GM21447 (cell line): ENCODE measurements at regions not wholly inside any gene's neighbourhood (a gene's known extent, or its start where the extent isn't known, plus 50 kb on each side); places are given as distances from the start of the nearest gene placed in this dataset.

Source experiments
- ATAC-seq: cut with Tn5 transposase; IDR thresholded peaks from one replicate; pipeline ENCODE4 v1.9.1; 2021; ENCODE audit not compliant: unreplicated experiment

- no peak for ATAC-seq
Observed at GRCh38 chr12:28814246-28814645, 334.8 kb upstream of the FAR2 start.

- ATAC-seq, result no peak
Observed at GRCh38 chr12:28817524-28817923, 331.6 kb upstream of the FAR2 start.

- ATAC-seq, result no peak
Observed at GRCh38 chr12:28824193-28824846, 324.8 kb upstream of the FAR2 start.

GRCh38 chr12:28824849-28825248, 324.2 kb upstream of the FAR2 start:
- no peak for ATAC-seq

GRCh38 chr12:28826766-28827165, 322.3 kb upstream of the FAR2 start:
- ATAC-seq, result no peak

GRCh38 chr12:28827861-28828260, 321.2 kb upstream of the FAR2 start:
- ATAC-seq, result no peak

GRCh38 chr12:28828318-28828717, 320.8 kb upstream of the FAR2 start:
- ATAC-seq, result no peak

- no peak for ATAC-seq
Observed at GRCh38 chr12:28830491-28830890, 318.6 kb upstream of the FAR2 start.

- ATAC-seq, result no peak
Observed at GRCh38 chr12:28844718-28845117, 304.4 kb upstream of the FAR2 start.

GRCh38 chr12:28851781-28852180, 297.3 kb upstream of the FAR2 start:
- ATAC-seq, result no peak

- ATAC-seq, result no peak
Observed at GRCh38 chr12:28855761-28856310, 293.2 kb upstream of the FAR2 start.

GRCh38 chr12:28857369-28857768, 291.7 kb upstream of the FAR2 start:
- no peak for ATAC-seq

GRCh38 chr12:28859551-28859950, 289.5 kb upstream of the FAR2 start:
- no peak for ATAC-seq

- ATAC-seq, result no peak
Observed at GRCh38 chr12:28865776-28866175, 283.3 kb upstream of the FAR2 start.

GRCh38 chr12:28866296-28866695, 282.8 kb upstream of the FAR2 start:
- no peak for ATAC-seq

GRCh38 chr12:28866715-28867503, 282.2 kb upstream of the FAR2 start:
- no peak for ATAC-seq

GRCh38 chr12:28868414-28868813, 280.7 kb upstream of the FAR2 start:
- no peak for ATAC-seq

GRCh38 chr12:28869197-28869596, 279.9 kb upstream of the FAR2 start:
- ATAC-seq, result no peak

- no peak for ATAC-seq
Observed at GRCh38 chr12:28870839-28871440, 278.1 kb upstream of the FAR2 start.

- ATAC-seq, result no peak
Observed at GRCh38 chr12:28872654-28873268, 276.3 kb upstream of the FAR2 start.

- ATAC-seq, result no peak
Observed at GRCh38 chr12:28874758-28875157, 274.3 kb upstream of the FAR2 start.
